ENCODE measurements at regions not wholly inside any gene's neighbourhood (a gene's known extent, or its start where the extent isn't known, plus 50 kb on each side); places are given as distances from the start of the nearest gene placed in this dataset.

- Histone ChIP-seq H3K27ac (ENCODE audit: insufficient read length, low read depth, low read length) (no peak overlapping the region), H4K91ac (ENCODE audit: insufficient read length, low read depth, low read length) (no peak overlapping the region), H4K5ac (ENCODE audit: insufficient read length, low read depth, low read length) (no peak overlapping the region), H2BK120ac (ENCODE audit: low read depth, low read length, poor library complexity, severe bottlenecking) (no peak overlapping the region), H2BK5ac (ENCODE audit: insufficient read length, low read length) (no peak overlapping the region), H2AFZ (ENCODE audit: low read length) (no peak overlapping the region), H3K23me2 (ENCODE audit: insufficient read length, low read depth, low read length, poor library complexity, severe bottlenecking) (no peaks in the 10 kb centered on the region), H3K9me3 (ENCODE audit: control insufficient read depth, low read depth, low read length) (no peaks in the 10 kb centered on the region), H2BK15ac (ENCODE audit: low read depth, low read length) (no peak overlapping the region), H2BK12ac (ENCODE audit: insufficient read length, low read depth, low read length) (no peak overlapping the region), H2AK5ac (ENCODE audit: insufficient read length, low read length) (no peak overlapping the region), H3K56ac (ENCODE audit: insufficient read length, low read depth, low read length) (no peak overlapping the region), H4K8ac (replicated peaks; ENCODE audit: insufficient read length, low read depth, low read length) (no peak overlapping the region), H3K4me2 (ENCODE audit: insufficient read depth, insufficient read length, low read length) (no peak overlapping the region), H3K79me2 (ENCODE audit: insufficient read depth, low read length) (no peaks in the 10 kb centered on the region), H3K23ac (ENCODE audit: insufficient read length, low read depth, low read length) (no peak overlapping the region), H3K9ac (ENCODE audit: extremely low read depth, insufficient read length, low read length) (no peak overlapping the region), H2BK20ac (ENCODE audit: low read depth, low read length, poor library complexity, severe bottlenecking) (no peak overlapping the region), H3T11ph (ENCODE audit: low read length) (no peak overlapping the region), H3K79me1 (ENCODE audit: insufficient read depth, low read depth, low read length, poor library complexity, severe bottlenecking) (no peaks in the 10 kb centered on the region), H3K27me3 (ENCODE audit: insufficient read depth, low read length) (no peaks in the 10 kb centered on the region), H3K14ac (ENCODE audit: insufficient read depth, low read length) (no peak overlapping the region), H4K20me1 (ENCODE audit: control insufficient read depth, insufficient read depth, insufficient read length) (no peaks in the 10 kb centered on the region), H3K18ac (ENCODE audit: insufficient read length, low read depth, low read length) (no peak overlapping the region), H3K4me1 (ENCODE audit: insufficient read depth, low read length) (no peaks in the 10 kb centered on the region), H3K4ac (ENCODE audit: low read depth, low read length) (no peak overlapping the region)
- H3K9me3 Mint-ChIP-seq = peaks cover 2 to 6% of the 10 kb centered on the region in 2 experiments; a peak in 4 of 5 replicates
- no peak overlapping the region for H3K27ac Mint-ChIP-seq
- H3K4me3 Mint-ChIP-seq = no peak overlapping the region
- H3K36me3 Mint-ChIP-seq (ENCODE audit: insufficient read depth in 1 of 3, low read depth in 3 of 3) = peaks cover 2 to 3% (median 2%) of the 10 kb centered on the region in 3 experiments
- no peak for TF ChIP-seq CTCF (conservative IDR thresholded peaks at IDR 0.05)
- H3K4me1 Mint-ChIP-seq = no peaks in the 10 kb centered on the region
- DNase-seq = no peak
- no peaks in the 10 kb centered on the region for H3K27me3 Mint-ChIP-seq (ENCODE audit: low read depth)
- no CpG with 5 or more reads among the region's 4 CpGs for WGBS (ENCODE audit: extremely low coverage, insufficient read length, low lambda C conversion rate)
These were observed 354.6 kb upstream of the C1orf87 start for GRCh38 chr1:60428127-60428526.
